ENCODE measurements at regions not wholly inside any gene's neighbourhood (a gene's known extent, or its start where the extent isn't known, plus 50 kb on each side); places are given as distances from the start of the nearest gene placed in this dataset.

- no peak for DNase-seq (ENCODE audit: low spot score)
Measured at GRCh38 chr19:31160336-31160926, 188.8 kb downstream of the TSHZ3 start.

DNA sequence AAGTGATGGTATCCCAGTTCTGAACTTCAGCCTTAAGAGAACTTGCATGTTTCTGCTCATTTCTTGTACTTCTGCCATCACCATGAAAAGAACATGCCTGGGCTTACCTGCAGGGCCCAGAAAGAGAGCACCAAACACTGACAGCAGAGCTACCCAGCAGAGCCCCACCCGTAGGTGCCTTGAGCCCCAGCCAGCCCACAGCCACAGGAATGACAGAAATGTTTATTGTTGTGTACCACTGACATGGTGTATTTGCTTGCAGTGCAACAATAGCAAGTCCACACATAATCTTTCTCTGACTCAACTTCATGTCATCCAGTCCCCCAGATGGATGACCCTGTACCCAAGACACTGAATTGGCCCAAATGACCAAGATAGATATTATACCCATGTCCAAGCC is 195.2 kb downstream of the TSHZ3 start:
- no peak for DNase-seq (ENCODE audit: low spot score)

DNA sequence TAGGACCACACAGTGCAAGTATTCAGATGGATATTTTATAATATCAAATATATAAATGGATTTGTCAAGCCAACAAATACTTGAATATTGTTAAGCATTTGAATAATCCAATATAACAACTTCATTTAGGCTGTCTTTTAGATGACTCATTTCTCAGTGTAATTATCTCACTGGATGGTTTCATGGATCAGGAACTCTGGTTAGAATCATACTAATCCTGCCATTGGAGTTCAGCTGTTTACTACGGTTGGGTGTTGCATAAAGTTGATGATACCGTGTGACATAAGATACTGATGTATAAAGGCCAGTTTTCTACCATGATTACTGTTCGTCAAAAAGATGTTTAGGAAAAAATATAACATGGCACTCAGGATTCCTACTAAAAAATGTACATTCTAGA is 196.3 kb downstream of the TSHZ3 start:
- DNase-seq (ENCODE audit: low spot score) = no peak

DNA sequence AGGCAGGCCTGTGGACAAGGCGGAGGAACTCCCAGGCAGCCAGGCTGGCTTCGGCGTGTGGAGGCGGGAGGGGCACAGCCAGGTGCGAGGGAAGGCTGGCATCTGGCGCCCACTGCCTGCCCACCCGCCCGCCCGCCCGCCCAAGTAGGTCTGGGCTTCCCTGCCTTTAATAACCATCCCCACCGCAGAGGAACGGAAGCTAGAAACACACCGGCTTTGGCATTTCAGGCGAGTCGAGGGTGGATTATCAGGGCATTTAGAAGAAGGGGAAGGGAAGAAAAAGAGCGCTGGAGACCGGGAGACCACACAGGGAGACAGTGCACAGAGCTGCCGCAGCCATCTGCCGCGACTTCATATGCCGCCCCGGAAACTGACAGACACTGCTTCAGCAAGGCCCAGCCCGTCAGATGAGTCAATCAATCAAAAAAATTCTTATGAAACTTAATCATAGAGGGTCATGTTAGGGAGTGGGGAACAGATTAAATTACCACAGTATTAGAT is 199.7 kb downstream of the TSHZ3 start:
- peak; percentile 8 for DNase-seq (ENCODE audit: low spot score)

DNA sequence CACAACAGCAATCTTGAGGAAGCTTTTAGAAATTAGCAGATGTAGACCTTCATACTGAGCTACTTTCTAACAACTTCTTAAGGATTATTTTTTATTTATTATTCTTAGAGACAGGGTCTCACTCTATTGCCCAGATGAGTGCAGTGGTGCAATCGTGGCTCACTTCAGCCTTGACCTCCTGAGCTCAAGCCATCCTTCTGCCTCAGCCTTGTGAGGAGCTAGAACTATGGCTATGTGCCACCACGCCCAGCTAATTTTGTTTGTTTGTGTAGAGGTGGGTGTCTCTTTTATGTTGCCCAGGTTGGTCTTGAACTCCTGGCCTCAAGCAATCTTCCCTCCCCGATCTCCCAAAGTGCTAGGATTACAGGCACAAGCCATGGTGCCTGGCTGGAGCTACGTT is 200.6 kb downstream of the TSHZ3 start:
- DNase-seq (ENCODE audit: low spot score) = no peak

DNA sequence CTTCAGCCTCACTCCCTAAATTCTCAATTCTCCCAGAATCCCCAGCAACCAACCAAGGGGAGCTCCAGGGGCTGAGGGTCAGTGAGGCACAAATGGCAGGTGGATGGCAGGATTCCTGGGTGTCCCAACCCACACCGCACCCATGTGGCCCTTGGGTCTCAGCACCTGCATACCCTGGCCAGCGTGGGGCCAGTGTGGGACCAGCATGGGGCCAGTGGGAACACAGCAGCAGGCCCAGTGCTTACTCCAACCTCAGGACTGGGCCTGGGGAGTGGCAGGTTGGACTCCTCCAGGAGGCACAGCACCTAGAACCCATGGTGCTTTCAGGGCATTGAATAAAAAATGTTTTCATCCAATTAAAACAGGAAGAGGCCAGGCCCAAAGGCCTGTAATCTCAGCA is 202.0 kb downstream of the TSHZ3 start:
- DNase-seq (ENCODE audit: low spot score) = no peak

DNA sequence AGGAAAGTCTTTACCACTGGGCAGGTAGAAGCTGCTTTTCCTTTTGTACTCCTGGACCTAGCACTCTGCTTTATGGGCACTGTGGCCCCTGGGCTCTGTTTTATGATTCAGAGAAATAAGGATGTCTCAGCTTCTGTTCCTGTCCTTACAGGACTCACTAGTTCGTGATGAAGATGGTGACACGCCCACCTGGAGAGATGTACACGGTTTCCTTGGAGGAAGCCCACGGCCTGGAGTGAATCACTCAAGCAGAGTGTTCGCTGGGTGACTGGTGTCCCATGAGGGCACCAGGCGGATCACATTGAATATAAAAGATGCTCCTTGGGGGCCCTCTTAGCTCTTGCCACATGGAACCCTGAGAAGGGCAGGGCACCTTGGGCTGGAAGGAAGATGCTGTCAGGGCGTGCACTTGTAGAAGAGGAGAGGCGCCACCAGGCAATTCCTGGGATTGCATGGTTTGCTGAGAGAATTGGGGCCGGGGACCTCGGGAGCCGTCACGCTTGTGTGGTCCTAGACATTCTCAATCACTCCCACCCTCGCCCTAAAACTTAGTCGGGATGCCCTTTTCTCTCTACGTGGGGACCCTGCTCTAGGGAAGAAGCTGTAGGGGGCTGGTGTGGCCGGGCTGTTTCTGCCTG is 202.6 kb downstream of the TSHZ3 start:
- DNase-seq (ENCODE audit: low spot score) = no peak

DNA sequence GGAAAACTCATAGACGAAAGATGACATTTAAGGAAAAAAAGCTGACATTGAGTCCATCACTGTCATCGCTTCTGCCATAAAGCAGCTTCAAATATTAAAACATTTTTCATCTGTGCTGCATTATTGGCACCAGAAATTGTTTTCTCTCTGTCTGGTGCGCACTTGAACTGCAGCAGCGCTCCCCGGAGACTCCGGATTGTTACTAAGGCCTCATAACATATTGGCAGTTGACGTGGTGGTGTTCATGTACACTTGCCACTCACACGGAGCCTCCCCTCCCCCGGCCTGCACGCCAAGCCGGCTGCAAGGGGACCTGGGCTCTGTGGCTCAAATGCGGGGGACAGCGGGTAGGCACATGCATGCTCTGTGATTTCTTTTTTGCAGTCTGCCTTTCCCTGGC is 203.2 kb downstream of the TSHZ3 start:
- no peak for DNase-seq (ENCODE audit: low spot score)

- no peak for DNase-seq (ENCODE audit: low spot score)
Measured at GRCh38 chr19:31145007-31145406, 204.2 kb downstream of the TSHZ3 start.

DNA sequence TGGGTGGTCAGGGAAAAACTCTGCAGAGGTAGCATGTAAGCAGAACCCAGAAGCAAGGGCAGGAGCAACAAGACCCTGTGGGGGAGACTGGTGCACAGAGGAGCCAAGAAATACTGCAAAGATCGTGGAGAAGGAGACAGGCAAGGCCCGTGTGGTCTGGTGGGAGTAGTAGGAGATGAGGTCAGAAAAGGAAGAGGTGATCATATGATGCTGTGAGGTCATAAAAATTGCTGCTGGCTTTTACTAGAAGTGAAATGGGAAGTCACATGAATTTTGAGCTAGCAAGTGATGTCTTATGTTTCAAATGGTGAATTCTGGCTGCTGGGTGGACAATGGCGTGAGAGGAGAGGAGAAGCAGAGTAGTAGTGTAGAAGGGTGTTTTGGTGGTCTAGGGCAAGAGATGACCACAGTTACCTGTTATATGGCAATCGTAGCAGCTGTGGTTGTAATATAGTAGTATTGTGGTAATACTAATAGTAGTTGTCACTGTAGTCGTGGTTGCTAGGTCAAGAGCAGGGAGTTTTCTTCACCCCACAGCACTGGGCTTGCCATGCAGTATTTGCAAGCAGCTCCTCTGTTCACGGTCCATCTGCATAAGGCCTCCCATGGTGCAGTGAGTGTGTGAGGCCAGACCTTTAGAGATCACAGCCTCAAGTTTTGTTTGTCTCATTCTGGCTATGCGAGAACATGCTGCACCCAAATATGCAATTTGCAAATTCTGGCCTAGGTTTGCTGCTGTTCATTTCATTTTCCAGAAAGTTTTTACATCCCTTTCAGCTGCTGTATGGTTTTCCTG is 205.0 kb downstream of the TSHZ3 start:
- no peak for DNase-seq (ENCODE audit: low spot score)

- DNase-seq (ENCODE audit: low spot score) = no peak
Measured at GRCh38 chr19:31141301-31141700, 207.9 kb downstream of the TSHZ3 start.

DNA sequence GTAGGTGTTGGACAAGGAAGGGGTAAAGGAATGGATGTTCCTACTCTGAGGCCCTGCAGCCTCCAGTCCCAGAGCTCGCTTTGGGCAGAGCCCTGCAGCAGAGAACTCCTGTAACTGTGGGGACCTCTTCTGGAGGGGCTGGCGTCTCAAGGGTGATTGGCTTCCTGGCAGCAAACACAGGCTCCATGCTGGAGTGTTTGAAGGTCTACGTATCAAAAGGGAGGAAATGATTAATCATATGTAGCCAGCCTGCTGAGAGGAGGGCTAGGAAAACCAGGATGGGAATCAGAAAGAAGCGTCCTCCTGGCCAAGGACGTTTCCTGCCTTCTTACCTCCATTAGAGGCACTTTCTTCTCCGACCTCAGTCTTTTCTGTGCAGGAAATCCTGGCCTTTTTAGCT is 208.5 kb downstream of the TSHZ3 start:
- no peak for DNase-seq (ENCODE audit: low spot score)

DNA sequence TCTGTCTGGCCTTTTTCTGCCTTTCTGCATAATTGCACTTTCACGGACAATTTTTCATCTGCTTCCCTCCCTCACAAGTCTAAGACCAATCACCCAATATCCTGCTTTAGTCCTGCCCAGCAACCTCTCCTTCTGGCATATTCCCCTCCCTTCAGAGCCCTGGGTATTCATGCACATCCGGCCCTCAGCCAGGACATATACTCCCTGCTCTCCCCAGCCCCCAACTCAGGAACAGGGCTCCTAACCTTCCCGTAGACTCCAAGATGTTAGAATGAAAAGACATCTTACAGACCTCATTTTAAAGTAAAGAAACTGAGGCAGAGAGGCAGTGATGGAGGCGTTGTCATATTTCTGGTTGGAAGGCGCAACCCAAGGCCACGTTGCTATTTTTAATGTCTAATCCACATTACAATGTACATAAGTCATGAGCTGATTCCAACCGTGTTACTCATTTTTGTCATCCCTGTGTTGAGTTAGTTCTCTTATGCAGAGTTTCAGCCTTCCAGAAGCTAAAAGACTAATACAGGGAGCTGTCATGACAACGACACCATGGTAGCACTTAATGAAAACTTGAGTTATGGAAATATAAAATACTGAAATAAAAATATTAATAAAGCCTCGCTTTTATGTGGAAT is 209.2 kb downstream of the TSHZ3 start:
- DNase-seq (ENCODE audit: low spot score) = no peak

DNA sequence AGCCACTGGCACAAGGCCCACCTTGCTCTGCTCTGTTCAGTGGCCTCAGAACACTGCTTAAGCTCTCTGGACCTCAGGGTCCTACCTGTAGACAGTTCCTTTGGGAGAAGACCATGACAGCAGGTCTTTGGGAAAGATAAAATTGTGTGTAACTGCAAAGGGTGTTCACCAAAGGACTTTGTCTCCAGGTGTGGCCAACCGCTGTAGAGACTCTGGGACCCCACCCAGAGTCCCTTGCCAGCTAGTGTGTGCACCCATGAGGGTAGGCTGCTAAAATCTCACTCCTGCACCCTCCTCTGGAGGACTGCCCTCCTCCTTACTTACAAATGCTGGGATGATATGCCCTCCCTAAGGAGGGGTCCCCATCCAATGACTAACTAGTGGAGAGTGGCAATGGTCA is 211.2 kb downstream of the TSHZ3 start:
- no peak for DNase-seq (ENCODE audit: low spot score)

DNA sequence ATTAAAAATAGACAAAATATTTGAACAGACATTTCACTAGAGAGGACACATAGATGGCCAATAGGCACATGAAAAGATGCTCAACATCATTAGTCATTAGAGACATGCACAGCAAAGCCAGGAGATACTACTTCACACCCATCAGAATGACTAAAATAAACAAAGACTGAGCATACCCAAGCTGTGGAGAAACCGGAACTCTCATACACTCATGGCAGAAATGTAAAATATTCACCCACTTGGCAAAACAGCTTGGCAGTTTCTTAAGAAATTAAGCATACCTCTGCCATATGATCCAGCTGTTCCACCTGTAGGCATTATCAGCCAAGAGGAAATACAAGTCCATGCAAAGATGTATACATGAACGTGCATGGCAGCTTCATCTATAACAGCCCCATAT is 213.4 kb downstream of the TSHZ3 start:
- no peak for DNase-seq (ENCODE audit: low spot score)

GRCh38 chr19:31132753-31133110 is 216.5 kb downstream of the TSHZ3 start:
- no peak for DNase-seq (ENCODE audit: low spot score)

GRCh38 chr19:31128291-31128690 is 220.9 kb downstream of the TSHZ3 start:
- no peak for DNase-seq (ENCODE audit: low spot score)

DNA sequence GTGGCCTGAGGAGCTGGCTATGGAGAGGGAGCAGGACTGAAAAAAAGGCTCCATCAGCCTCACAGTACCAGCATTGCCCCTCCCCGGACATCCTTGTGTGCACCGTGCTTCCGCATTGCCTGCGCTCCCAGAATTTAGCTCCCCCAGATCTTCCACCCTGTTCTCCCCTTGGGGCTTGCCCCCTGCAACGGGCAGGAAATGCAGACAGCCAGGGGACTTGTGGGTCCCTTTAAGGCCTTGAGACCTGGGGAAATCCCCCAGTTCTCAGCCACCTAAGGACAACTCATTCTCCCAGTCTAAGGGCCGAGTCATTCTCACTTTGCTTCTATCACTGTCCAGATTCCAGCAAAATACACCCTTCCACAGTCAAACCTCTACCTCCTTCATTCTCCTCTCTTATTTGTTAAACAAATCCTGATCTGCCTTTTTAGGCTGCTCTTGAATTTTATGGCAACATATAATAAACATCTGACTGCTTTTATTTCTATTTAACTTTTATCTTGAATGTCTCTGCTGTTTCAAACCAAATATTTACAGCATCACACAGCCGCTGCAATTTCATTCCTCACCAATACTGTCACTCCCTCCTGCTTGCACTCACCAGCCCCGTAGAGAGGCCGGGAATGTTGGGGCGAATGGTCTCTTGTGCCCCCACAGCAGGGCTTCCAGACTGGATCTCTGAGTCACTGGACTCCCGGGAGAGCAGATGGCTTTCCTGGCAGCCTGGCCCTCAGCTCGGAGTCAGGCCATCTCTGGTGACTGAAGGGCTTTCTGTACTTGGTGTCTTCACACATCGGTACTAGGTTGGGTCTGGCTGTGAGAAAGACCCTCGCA is 221.9 kb downstream of the TSHZ3 start:
- no peak for DNase-seq (ENCODE audit: low spot score)

GRCh38 chr19:31126236-31126635 is 223.0 kb downstream of the TSHZ3 start:
- DNase-seq (ENCODE audit: low spot score) = no peak

DNA sequence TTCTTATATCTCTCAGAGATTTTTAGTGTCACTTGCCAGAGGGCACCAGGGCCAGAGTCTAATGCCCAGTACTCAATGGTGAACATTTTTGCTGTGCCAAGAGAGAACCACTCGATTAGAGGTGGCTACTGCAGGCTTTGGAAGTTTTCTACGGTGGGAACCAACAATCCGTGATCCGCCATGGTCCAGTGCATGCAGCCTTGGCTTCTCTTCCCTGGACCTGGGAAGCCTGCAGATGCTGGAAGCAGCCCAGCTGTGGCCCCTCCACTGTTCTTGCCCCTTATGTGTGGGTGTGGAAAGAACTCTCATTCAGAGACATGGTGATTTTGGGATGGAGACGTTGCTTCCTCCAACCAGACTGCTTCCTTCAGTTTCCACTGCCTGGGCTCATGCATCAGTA is 224.2 kb downstream of the TSHZ3 start:
- no peak for DNase-seq (ENCODE audit: low spot score)

GRCh38 chr19:31121501-31121900 is 227.7 kb downstream of the TSHZ3 start:
- DNase-seq (ENCODE audit: low spot score) = no peak

- DNase-seq (ENCODE audit: low spot score) = no peak
Measured at GRCh38 chr19:31120952-31121351, 228.3 kb downstream of the TSHZ3 start.
